H1 (cell line): ENCODE measurements at regions not wholly inside any gene's neighbourhood (a gene's known extent, or its start where the extent isn't known, plus 50 kb on each side); places are given as distances from the start of the nearest gene placed in this dataset.

Source experiments
- BCL11A ChIP-seq, 2 experiments: IDR thresholded peaks; one replicate each; pipeline ENCODE4 v1.6.1; 2011; ENCODE audit warnings: low read depth in 2 of 2, low read length in 2 of 2, mild to moderate bottlenecking in 2 of 2
- CHD2 ChIP-seq: IDR thresholded peaks from 2 replicates; pipeline ENCODE4 v1.6.1; 2012; ENCODE audit warnings: low read length, improper control_type of control experiment
- CTCF ChIP-seq, 3 experiments: IDR thresholded peaks; 1 replicate in 2 of 3; 2 replicates in 1 of 3; pipeline versions ENCODE4 v1.5.1 to v1.6.1; 2011; ENCODE audit warnings: low read length in 3 of 3, mild to moderate bottlenecking in 3 of 3, inconsistent platforms in 2 of 3, low read depth in 1 of 3, moderate library complexity in 1 of 3; ENCODE audit not compliant: insufficient read depth in 1 of 3; ENCODE audit errors: control extremely low read depth in 1 of 3
- EP300 ChIP-seq, 2 experiments: IDR thresholded peaks; 1 replicate in 1 of 2; 2 replicates in 1 of 2; pipeline ENCODE4 v1.6.1; 2011 to 2012; ENCODE audit warnings: low read depth in 2 of 2, low read length in 2 of 2, mild to moderate bottlenecking in 2 of 2, borderline replicate concordance in 1 of 2, inconsistent platforms in 1 of 2, moderate library complexity in 1 of 2
- EZH2 ChIP-seq: fragments of 200-600 bp; sonication (generic); IDR thresholded peaks from 2 replicates; pipeline ENCODE4 v1.7.1; 2012; ENCODE audit warnings: low read depth, mild to moderate bottlenecking, moderate library complexity, low read length, inconsistent platforms; ENCODE audit not compliant: severe bottlenecking
- GABPA ChIP-seq: IDR thresholded peaks from 2 replicates; pipeline ENCODE4 v1.6.1; 2011; ENCODE audit warnings: mild to moderate bottlenecking, low read length, moderate library complexity, borderline replicate concordance; ENCODE audit not compliant: insufficient read depth
- KDM1A ChIP-seq: fragments of 200-600, 300-600 bp; sonication (generic); IDR thresholded peaks from 2 replicates; pipeline ENCODE4 v1.7.1; 2016; ENCODE audit warnings: mild to moderate bottlenecking, low read length, borderline replicate concordance
- KDM5A ChIP-seq: fragments of 200-600 bp; IDR thresholded peaks from 2 replicates; pipeline ENCODE4 v1.7.1; 2012; ENCODE audit warnings: mild to moderate bottlenecking, low read length, inconsistent platforms, mixed read lengths
- POLR2A ChIP-seq, 2 experiments: IDR thresholded peaks; 1 replicate in 1 of 2; 2 replicates in 1 of 2; pipeline ENCODE4 v1.6.1; 2011; ENCODE audit warnings: low read depth in 2 of 2, low read length in 2 of 2, mild to moderate bottlenecking in 2 of 2; ENCODE audit errors: control extremely low read depth in 1 of 2
- POLR2AphosphoS5 ChIP-seq: IDR thresholded peaks from 2 replicates; pipeline ENCODE4 v1.6.1; 2011; ENCODE audit warnings: low read depth, low read length
- RBBP5 ChIP-seq: IDR thresholded peaks from 2 replicates; pipeline ENCODE4 v1.7.1; 2012; ENCODE audit warnings: low read depth, mild to moderate bottlenecking, inconsistent platforms, low read length, moderate library complexity, borderline replicate concordance
- ZNF274 ChIP-seq: IDR thresholded peaks from 2 replicates; pipeline ENCODE4 v1.7.0; 2012; ENCODE audit warnings: low read length, borderline replicate concordance; ENCODE audit errors: extremely low read depth

DNA sequence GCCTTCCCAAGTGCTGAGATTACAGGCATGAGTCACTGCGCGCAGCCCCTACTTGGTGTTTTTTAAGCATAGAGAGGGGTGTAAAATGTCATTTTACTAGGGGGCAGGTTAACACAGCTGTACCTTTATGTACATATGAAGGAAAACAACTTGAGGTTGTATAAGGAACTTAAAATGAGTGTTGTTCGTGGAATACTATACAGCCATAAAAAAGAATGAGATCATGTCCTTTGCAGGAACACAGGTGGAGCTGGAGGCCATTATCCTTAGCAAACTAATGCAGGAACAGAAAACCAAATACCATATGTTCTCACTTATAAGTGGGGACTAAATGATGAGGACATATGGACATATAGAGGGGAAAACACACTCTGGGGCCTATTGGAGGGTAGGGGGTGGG is 256.2 kb upstream of the C2CD4B start:
- no peak for TF ChIP-seq CTCF (IDR thresholded peaks at IDR 0.05; ENCODE audit: control extremely low read depth in 1 of 3, insufficient read depth in 1 of 3, low read depth in 1 of 3, low read length in 3 of 3)
- no peak for TF ChIP-seq EP300 (IDR thresholded peaks at IDR 0.05; ENCODE audit: borderline replicate concordance in 1 of 2, low read depth in 2 of 2, low read length in 2 of 2)
- TF ChIP-seq KDM1A, result no peak
- no peak for TF ChIP-seq EZH2
- TF ChIP-seq POLR2AphosphoS5, result no peak
- no peak for TF ChIP-seq POLR2A (IDR thresholded peaks at IDR 0.05; ENCODE audit: control extremely low read depth in 1 of 2, low read depth in 2 of 2, low read length in 2 of 2)
- TF ChIP-seq RBBP5, result no peak
- no peak for TF ChIP-seq KDM5A
- TF ChIP-seq GABPA, result no peak
- no peak for TF ChIP-seq ZNF274
- no peak for TF ChIP-seq CHD2
- TF ChIP-seq BCL11A (IDR thresholded peaks at IDR 0.05; ENCODE audit: low read depth in 2 of 2, low read length in 2 of 2), result no peak
